Endothelial cell of umbilical vein (primary cell): ENCODE measurements at regions not wholly inside any gene's neighbourhood (a gene's known extent, or its start where the extent isn't known, plus 50 kb on each side); places are given as distances from the start of the nearest gene placed in this dataset.

Experiments
- BruUV-seq: library from RNA; stranded (reverse); fragments of 400-500 nt; replicated peaks from 2 replicates; lab custom pipeline; 2021; lab: Mats Ljungman, UMichigan
- CTCF ChIA-PET: fragments of 300-600, 350-600 bp; sonication (Branson Sonifier 250); formaldehyde crosslinking; loops from one replicate; lab custom pipeline; 2021; ENCODE audit warnings: antibody characterized with exemption, inconsistent platforms; lab: Charles Lee
- POLR2A ChIA-PET: fragments of 300-600, 350-600 bp; sonication (Branson Sonifier 250); formaldehyde crosslinking; loops from one replicate; lab custom pipeline; 2021; ENCODE audit warnings: antibody characterized with exemption, inconsistent platforms; lab: Charles Lee
- DNase-seq: peaks from one replicate; pipeline ENCODE4 v3.0.0-alpha.2; 2011; ENCODE audit warnings: low read depth, low spot score
- FAIRE-seq: peaks from 2 replicates; lab custom pipeline; 2011; peaks lifted over from hg19 to GRCh38; lab: Jason Lieb, UNC
- H2AFZ ChIP-seq: 2 replicates; pipeline ENCODE4 v1.6.0; 2012; ENCODE audit warnings: low read depth, low read length, control low read depth, inconsistent platforms
- H3K27ac ChIP-seq: 2 replicates; pipeline ENCODE4 v1.5.1; 2011; ENCODE audit warnings: low read depth, mild to moderate bottlenecking, control low read depth, low read length, moderate library complexity; ENCODE audit not compliant: insufficient read depth
- H3K27me3 ChIP-seq, 2 experiments: 2 replicates each; pipeline versions ENCODE4 v1.6.0 to v1.6.1; 2011; ENCODE audit warnings: low read length in 2 of 2, mixed read lengths in 1 of 2; ENCODE audit not compliant: control insufficient read depth in 2 of 2, insufficient read depth in 2 of 2
- H3K36me3 ChIP-seq, 2 experiments: 2 replicates in 1 of 2; 3 replicates in 1 of 2; pipeline ENCODE4 v1.5.1; 2011; ENCODE audit warnings: low read length in 2 of 2, mild to moderate bottlenecking in 1 of 2, moderate library complexity in 1 of 2; ENCODE audit not compliant: control insufficient read depth in 2 of 2, insufficient read depth in 2 of 2; ENCODE audit errors: extremely low read depth in 1 of 2
- H3K4me1 ChIP-seq: 3 replicates; pipeline ENCODE4 v1.5.1; 2011; ENCODE audit warnings: mild to moderate bottlenecking, low read length; ENCODE audit not compliant: control insufficient read depth, insufficient read depth; ENCODE audit errors: extremely low read depth
- H3K4me2 ChIP-seq: 2 replicates; pipeline ENCODE4 v1.6.1; 2011; ENCODE audit warnings: low read length, control low read depth, mixed read lengths; ENCODE audit not compliant: insufficient read depth
- H3K4me3 ChIP-seq, 3 experiments: fragments of 200-600 bp in 1 of 3; sonication (generic), shearing (Covaris generic) in 1 of 3; replicated peaks in 1 of 3; 2 replicates each; pipeline ENCODE4 v1.5.1; 2011 to 2016; ENCODE audit warnings: control low read depth in 3 of 3, low read length in 3 of 3, mild to moderate bottlenecking in 2 of 3, inconsistent platforms in 1 of 3, low read depth in 1 of 3, moderate library complexity in 1 of 3; ENCODE audit not compliant: insufficient read depth in 1 of 3
- H3K79me2 ChIP-seq: 2 replicates; pipeline ENCODE4 v1.6.0; 2012; ENCODE audit warnings: low read length, inconsistent platforms; ENCODE audit not compliant: control insufficient read depth, insufficient read depth
- H3K9ac ChIP-seq: replicated peaks from 2 replicates; pipeline ENCODE3; 2011; ENCODE audit warnings: low read length, control low read depth; ENCODE audit not compliant: insufficient read depth; ENCODE audit errors: extremely low read depth
- H3K9me1 ChIP-seq: replicated peaks from 3 replicates; pipeline ENCODE4 v1.6.0; 2011; ENCODE audit warnings: mild to moderate bottlenecking, low read length; ENCODE audit not compliant: control insufficient read depth, insufficient read depth; ENCODE audit errors: extremely low read depth
- H3K9me3 ChIP-seq: replicated peaks from 2 replicates; pipeline ENCODE4 v1.5.1; 2012; ENCODE audit warnings: low read length, inconsistent platforms; ENCODE audit not compliant: control insufficient read depth, insufficient read depth
- H4K20me1 ChIP-seq: replicated peaks from 2 replicates; pipeline ENCODE3; 2011; ENCODE audit warnings: mild to moderate bottlenecking, low read length; ENCODE audit not compliant: control insufficient read depth, insufficient read depth; ENCODE audit errors: extremely low read depth
- EZH2 ChIP-seq: IDR thresholded peaks from 2 replicates; pipeline ENCODE4 v1.6.1; 2012; ENCODE audit warnings: borderline replicate concordance, low read depth, mild to moderate bottlenecking, moderate library complexity, low read length, inconsistent platforms; ENCODE audit not compliant: severe bottlenecking
- FOS ChIP-seq: IDR thresholded peaks from 2 replicates; pipeline ENCODE4 v1.6.1; 2011; ENCODE audit warnings: mild to moderate bottlenecking, low read length, moderate library complexity, borderline replicate concordance; ENCODE audit not compliant: insufficient read depth
- GATA2 ChIP-seq: IDR thresholded peaks from 2 replicates; pipeline ENCODE4 v1.7.0; 2011; ENCODE audit warnings: low read depth, mild to moderate bottlenecking, moderate library complexity, mixed read lengths, low read length; ENCODE audit not compliant: insufficient read length, insufficient read depth
- JUN ChIP-seq: IDR thresholded peaks from 2 replicates; pipeline ENCODE4 v1.6.1; 2011; ENCODE audit warnings: borderline replicate concordance, low read depth; ENCODE audit not compliant: insufficient read length, insufficient read depth
- MYC ChIP-seq: IDR thresholded peaks from one replicate; pipeline ENCODE4 v1.6.1; 2011; ENCODE audit warnings: mild to moderate bottlenecking, low read depth, low read length
- POLR2A ChIP-seq: IDR thresholded peaks from 2 replicates; pipeline ENCODE4 v1.6.1; 2012; ENCODE audit warnings: low read depth, mild to moderate bottlenecking, control low read depth, low read length
- POLR2AphosphoS5 ChIP-seq: IDR thresholded peaks from 2 replicates; pipeline ENCODE4 v1.6.1; 2012; ENCODE audit warnings: low read depth, mild to moderate bottlenecking, control low read depth, low read length, moderate library complexity; ENCODE audit not compliant: insufficient read depth
- dilution Hi-C: fragments of 300-500 bp; cut with MboI; formaldehyde crosslinking; loops from one replicate; pipeline ENCODE4 v1.15.0; 2019; ENCODE audit warnings: low sequenced_read_pairs; ENCODE audit not compliant: extremely low pct_ligation_motif_present
- intact Hi-C: fragments of 100-400 bp; cut with micrococcal nuclease; formaldehyde crosslinking; loops from one replicate; pipeline ENCODE4 v1.10.0; 2022
- TF ChIP-seq, protein P1 (sequence below), 2 donors: IDR thresholded peaks; 1 replicate in 1 of 2; 2 replicates in 1 of 2; pipeline ENCODE4 v1.5.1; 2011; ENCODE audit warnings: low read length in 2 of 2, mild to moderate bottlenecking in 2 of 2, moderate library complexity in 2 of 2, control low read depth in 1 of 2, inconsistent platforms in 1 of 2, low read depth in 1 of 2; ENCODE audit not compliant: insufficient read depth in 1 of 2; ENCODE audit errors: extremely low read depth in 1 of 2
- TF ChIP-seq, protein P2 (sequence below): IDR thresholded peaks from 2 replicates; pipeline ENCODE4 v1.6.1; 2011; ENCODE audit not compliant: insufficient read depth, insufficient read length

DNA sequence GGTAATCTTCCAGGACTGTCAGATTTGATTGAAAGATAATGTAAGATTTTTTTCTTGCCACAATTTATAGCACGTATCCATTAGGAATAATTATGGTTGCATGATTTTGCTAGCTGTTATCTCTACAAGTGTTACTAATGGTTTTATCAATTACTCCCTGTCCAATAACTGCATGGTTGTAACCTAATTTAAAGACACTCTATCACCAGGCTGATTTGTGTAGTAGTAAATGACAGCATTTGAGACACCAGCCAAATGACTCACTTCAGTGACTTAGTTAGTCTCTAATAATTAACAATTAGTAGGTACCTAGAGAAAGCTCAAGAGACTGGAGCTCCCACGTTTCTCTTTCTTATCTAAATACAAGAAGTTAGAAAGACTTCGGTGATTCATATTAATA is 453.8 kb upstream of the POU3F2 start:
- H3K9ac ChIP-seq, result no peak overlapping the region
- no peaks in the 10 kb centered on the region for H4K20me1 ChIP-seq
- H3K4me3 ChIP-seq, result no peak overlapping the region
- no peaks in the 10 kb centered on the region for H3K79me2 ChIP-seq
- no peak overlapping the region for H2AFZ ChIP-seq
- H3K9me1 ChIP-seq, result peaks cover under 1% of the 10 kb centered on the region
- no peak overlapping the region for H3K4me2 ChIP-seq
- H3K36me3 ChIP-seq, result no peaks in the 10 kb centered on the region
- TF ChIP-seq JUN (no peak), EZH2 (no peak), MYC (no peak), FOS (no peak), POLR2AphosphoS5 (no peak), POLR2A (no peak), GATA2 (no peak)
- TF ChIP-seq, protein P1, sequence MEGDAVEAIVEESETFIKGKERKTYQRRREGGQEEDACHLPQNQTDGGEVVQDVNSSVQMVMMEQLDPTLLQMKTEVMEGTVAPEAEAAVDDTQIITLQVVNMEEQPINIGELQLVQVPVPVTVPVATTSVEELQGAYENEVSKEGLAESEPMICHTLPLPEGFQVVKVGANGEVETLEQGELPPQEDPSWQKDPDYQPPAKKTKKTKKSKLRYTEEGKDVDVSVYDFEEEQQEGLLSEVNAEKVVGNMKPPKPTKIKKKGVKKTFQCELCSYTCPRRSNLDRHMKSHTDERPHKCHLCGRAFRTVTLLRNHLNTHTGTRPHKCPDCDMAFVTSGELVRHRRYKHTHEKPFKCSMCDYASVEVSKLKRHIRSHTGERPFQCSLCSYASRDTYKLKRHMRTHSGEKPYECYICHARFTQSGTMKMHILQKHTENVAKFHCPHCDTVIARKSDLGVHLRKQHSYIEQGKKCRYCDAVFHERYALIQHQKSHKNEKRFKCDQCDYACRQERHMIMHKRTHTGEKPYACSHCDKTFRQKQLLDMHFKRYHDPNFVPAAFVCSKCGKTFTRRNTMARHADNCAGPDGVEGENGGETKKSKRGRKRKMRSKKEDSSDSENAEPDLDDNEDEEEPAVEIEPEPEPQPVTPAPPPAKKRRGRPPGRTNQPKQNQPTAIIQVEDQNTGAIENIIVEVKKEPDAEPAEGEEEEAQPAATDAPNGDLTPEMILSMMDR (IDR thresholded peaks at IDR 0.05; ENCODE audit: extremely low read depth in 1 of 2, insufficient read depth in 1 of 2, low read depth in 1 of 2, low read length in 2 of 2), result no peak
- TF ChIP-seq, protein P2, sequence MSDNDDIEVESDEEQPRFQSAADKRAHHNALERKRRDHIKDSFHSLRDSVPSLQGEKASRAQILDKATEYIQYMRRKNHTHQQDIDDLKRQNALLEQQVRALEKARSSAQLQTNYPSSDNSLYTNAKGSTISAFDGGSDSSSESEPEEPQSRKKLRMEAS, result no peak
- BruUV-seq, result no TSS peak
- FAIRE-seq (no peak), DNase-seq (no peak)
- ChIA-PET POLR2A (no interaction called here), CTCF (no interaction called here)
- dilution Hi-C loops, result no loop called here
- peaks cover 1% of the 10 kb centered on the region for H3K9me3 ChIP-seq
- H3K27ac ChIP-seq, result no peak overlapping the region
- H3K27me3 ChIP-seq, result no peaks in the 10 kb centered on the region
- intact Hi-C loops, result no loop called here
- H3K4me1 ChIP-seq, result no peaks in the 10 kb centered on the region
